Naive thymus-derived CD4-positive, alpha-beta T cell (primary cell): ENCODE measurements at regions not wholly inside any gene's neighbourhood (a gene's known extent, or its start where the extent isn't known, plus 50 kb on each side); places are given as distances from the start of the nearest gene placed in this dataset.

Experiments
- ATAC-seq: fragments of 150-1000 bp; cut with Tn5 transposase; 2 replicates; pipeline ENCODE4 v1.10.0; 2021; ENCODE audit warnings: mild to moderate bottlenecking, moderate library complexity
- CTCF ChIA-PET: fragments of 350-600 bp; sonication (Branson Sonifier 250); formaldehyde crosslinking; loops from one replicate; lab custom pipeline; 2021; ENCODE audit warnings: antibody characterized with exemption; lab: Charles Lee
- POLR2A ChIA-PET: fragments of 350-600 bp; sonication (Branson Sonifier 250); formaldehyde crosslinking; loops from one replicate; lab custom pipeline; 2021; ENCODE audit warnings: antibody characterized with exemption, inconsistent platforms; lab: Charles Lee
- DNase-seq, 9 donors: peaks; one replicate each; pipeline versions ENCODE4 v3.0.0 to v3.0.0-alpha.2; 2020 to 2022; ENCODE audit warnings: mixed read lengths in 1 of 9
- H3K27ac ChIP-seq: one replicate; pipeline ENCODE4 v1.7.0; 2013; ENCODE audit warnings: mild to moderate bottlenecking, low read depth, low read length, moderate library complexity
- H3K27me3 ChIP-seq, 2 donors: one replicate each; pipeline ENCODE4 v1.7.0; 2013; ENCODE audit warnings: low read length in 2 of 2, mild to moderate bottlenecking in 2 of 2, moderate library complexity in 2 of 2; ENCODE audit not compliant: control insufficient read depth in 2 of 2, insufficient read depth in 2 of 2
- H3K36me3 ChIP-seq, 3 experiments: 1 replicate in 2 of 3; 2 replicates in 1 of 3; pipeline ENCODE4 v1.7.0; 2013; ENCODE audit warnings: low read length in 3 of 3, mild to moderate bottlenecking in 3 of 3, moderate library complexity in 1 of 3; ENCODE audit not compliant: insufficient read depth in 3 of 3, control insufficient read depth in 2 of 3
- H3K4me1 ChIP-seq, 2 donors: one replicate each; pipeline ENCODE4 v1.7.0; 2013; ENCODE audit warnings: low read length in 2 of 2, mild to moderate bottlenecking in 2 of 2, moderate library complexity in 1 of 2; ENCODE audit not compliant: control insufficient read depth in 2 of 2, insufficient read depth in 2 of 2
- H3K4me3 ChIP-seq: 2 replicates; pipeline ENCODE4 v1.7.0; 2013; ENCODE audit warnings: mild to moderate bottlenecking, low read length
- H3K9me3 ChIP-seq, 3 experiments: 1 replicate in 2 of 3; 2 replicates in 1 of 3; pipeline ENCODE4 v1.7.0; 2013; ENCODE audit warnings: low read length in 3 of 3; ENCODE audit not compliant: control insufficient read depth in 2 of 3
- H3K27ac Mint-ChIP-seq, 9 donors: one replicate each; pipeline ENCODE4 v1.8.0; 2020 to 2022; ENCODE audit warnings: mixed read lengths in 9 of 9, mild to moderate bottlenecking in 8 of 9, moderate library complexity in 5 of 9, inconsistent platforms in 2 of 9
- H3K27me3 Mint-ChIP-seq, 5 donors: one replicate each; pipeline ENCODE4 v1.8.0; 2021 to 2022; ENCODE audit warnings: mixed read lengths in 5 of 5, mild to moderate bottlenecking in 1 of 5
- H3K36me3 Mint-ChIP-seq, 5 donors: one replicate each; pipeline ENCODE4 v1.8.0; 2020 to 2022; ENCODE audit warnings: mixed read lengths in 5 of 5, mild to moderate bottlenecking in 3 of 5, inconsistent platforms in 1 of 5
- H3K4me1 Mint-ChIP-seq, 7 donors: one replicate each; pipeline ENCODE4 v1.8.0; 2020 to 2022; ENCODE audit warnings: mixed read lengths in 7 of 7, mild to moderate bottlenecking in 3 of 7, inconsistent platforms in 1 of 7
- H3K4me3 Mint-ChIP-seq, 10 donors: one replicate each; pipeline ENCODE4 v1.8.0; 2020 to 2022; ENCODE audit warnings: mild to moderate bottlenecking in 10 of 10, mixed read lengths in 10 of 10, moderate library complexity in 6 of 10, inconsistent platforms in 2 of 10
- H3K9me3 Mint-ChIP-seq, 11 donors: one replicate each; pipeline ENCODE4 v1.8.0; 2020 to 2022; ENCODE audit warnings: mixed read lengths in 11 of 11, mild to moderate bottlenecking in 4 of 11, inconsistent platforms in 1 of 11, moderate library complexity in 1 of 11
- intact Hi-C, 2 donors: fragments of 100-400 bp; cut with micrococcal nuclease; formaldehyde crosslinking; loops; one replicate each; pipeline ENCODE4 v1.15.1; 2023

- H3K36me3 ChIP-seq: no peaks in the 10 kb centered on the region
- H3K9me3 ChIP-seq: no peaks in the 10 kb centered on the region
- H3K27me3 Mint-ChIP-seq: peaks cover 55 to 78% (median 65%) of the 10 kb centered on the region in 5 donors
- H3K4me1 ChIP-seq: no peaks in the 10 kb centered on the region
- no peak overlapping the region for H3K27ac Mint-ChIP-seq
- peaks cover 0 to 2% (median 0%) of the 10 kb centered on the region in 7 donors for H3K4me1 Mint-ChIP-seq
- ChIA-PET CTCF (no interaction called here), POLR2A (no interaction called here)
- ATAC-seq (no peak), DNase-seq (no peak)
- intact Hi-C loops: no loop called here
- H3K4me3 ChIP-seq: no peak overlapping the region
- H3K27me3 ChIP-seq: no peaks in the 10 kb centered on the region
- H3K27ac ChIP-seq: no peak overlapping the region
- no peaks in the 10 kb centered on the region for H3K36me3 Mint-ChIP-seq
- no peaks in the 10 kb centered on the region for H3K9me3 Mint-ChIP-seq
- H3K4me3 Mint-ChIP-seq: no peak overlapping the region
Measured at GRCh38 chr10:118246332-118247295, 95.5 kb downstream of the FAM204A start.

GRCh38 chr10:118243907-118244306 lies 98.2 kb downstream of the FAM204A start:
- Histone ChIP-seq H3K36me3 (no peaks in the 10 kb centered on the region), H3K4me1 (no peaks in the 10 kb centered on the region), H3K27ac (no peak overlapping the region), H3K4me3 (no peak overlapping the region), H3K27me3 (no peaks in the 10 kb centered on the region), H3K9me3 (no peaks in the 10 kb centered on the region)
- no peaks in the 10 kb centered on the region for H3K36me3 Mint-ChIP-seq
- peaks cover 52 to 77% (median 57%) of the 10 kb centered on the region in 5 donors for H3K27me3 Mint-ChIP-seq
- DNase-seq (no peak), ATAC-seq (no peak)
- ChIA-PET CTCF (interaction anchor here (5.8 kb wide), 1 partner anchor 746 kb away, joined by 61 read pairs; no protein-coding TSS in a partner anchor), POLR2A (no interaction called here)
- peaks cover 0 to 2% (median 0%) of the 10 kb centered on the region in 11 donors for H3K9me3 Mint-ChIP-seq
- H3K4me3 Mint-ChIP-seq: no peak overlapping the region
- peaks cover 0 to 6% (median 0%) of the 10 kb centered on the region in 7 donors for H3K4me1 Mint-ChIP-seq
- no peak overlapping the region for H3K27ac Mint-ChIP-seq
- intact Hi-C loops: loop anchor here in 1 of 2 donors (5.0 kb wide), 1 partner anchor 1027 kb away; no protein-coding TSS in a partner anchor

- Histone ChIP-seq H3K27ac (no peak overlapping the region), H3K27me3 (no peaks in the 10 kb centered on the region), H3K4me3 (no peak overlapping the region), H3K4me1 (no peaks in the 10 kb centered on the region), H3K9me3 (no peaks in the 10 kb centered on the region), H3K36me3 (no peaks in the 10 kb centered on the region)
- H3K27ac Mint-ChIP-seq: no peak overlapping the region
- POLR2A ChIA-PET: no interaction called here
- H3K4me1 Mint-ChIP-seq: peaks cover 0 to 6% (median 0%) of the 10 kb centered on the region in 7 donors
- CTCF ChIA-PET: interaction anchor here (0.6 to 5.8 kb wide), 4 partner anchors 694 to 1024 kb away, joined by 3 to 61 read pairs (median 5); no protein-coding TSS in a partner anchor
- H3K4me3 Mint-ChIP-seq: no peak overlapping the region
- H3K9me3 Mint-ChIP-seq: peaks cover 0 to 3% (median 0%) of the 10 kb centered on the region in 11 donors
- peak; percentile 45 for ATAC-seq
- peaks cover 38 to 67% (median 52%) of the 10 kb centered on the region in 5 donors for H3K27me3 Mint-ChIP-seq
- peak; percentile 16 to 63 (median 43) for DNase-seq
- intact Hi-C loops: loop anchor here (1.0 to 5.0 kb wide), 6 partner anchors 380 to 1025 kb away; no protein-coding TSS in a partner anchor
- no peaks in the 10 kb centered on the region for H3K36me3 Mint-ChIP-seq
Measured at GRCh38 chr10:118241229-118242137, 100.6 kb downstream of the FAM204A start.

- no peak for DNase-seq
- intact Hi-C loops: no loop called here
- Mint-ChIP-seq H3K36me3 (no peaks in the 10 kb centered on the region), H3K27me3 (peaks cover 25 to 52% (median 38%) of the 10 kb centered on the region in 5 donors), H3K4me3 (no peak overlapping the region), H3K4me1 (peaks cover 0 to 6% (median 0%) of the 10 kb centered on the region in 7 donors), H3K27ac (no peak overlapping the region), H3K9me3 (peaks cover 0 to 3% (median 0%) of the 10 kb centered on the region in 11 donors)
- H3K27me3 ChIP-seq: no peaks in the 10 kb centered on the region
- no peak overlapping the region for H3K4me3 ChIP-seq
- ATAC-seq: no peak
- H3K27ac ChIP-seq: no peak overlapping the region
- H3K4me1 ChIP-seq: no peaks in the 10 kb centered on the region
- no peaks in the 10 kb centered on the region for H3K36me3 ChIP-seq
- ChIA-PET CTCF (no interaction called here), POLR2A (no interaction called here)
- no peaks in the 10 kb centered on the region for H3K9me3 ChIP-seq
Measured at GRCh38 chr10:118239236-118239630, 102.9 kb downstream of the FAM204A start.

GRCh38 chr10:118238573-118239235 lies 103.4 kb downstream of the FAM204A start:
- Mint-ChIP-seq H3K27ac (no peak overlapping the region), H3K36me3 (no peaks in the 10 kb centered on the region), H3K9me3 (peaks cover 0 to 3% (median 0%) of the 10 kb centered on the region in 11 donors), H3K4me3 (no peak overlapping the region), H3K27me3 (peaks cover 20 to 46% (median 37%) of the 10 kb centered on the region in 5 donors), H3K4me1 (peaks cover 0 to 6% (median 0%) of the 10 kb centered on the region in 7 donors)
- H3K27ac ChIP-seq: no peak overlapping the region
- H3K27me3 ChIP-seq: no peaks in the 10 kb centered on the region
- ChIA-PET CTCF (interaction anchor here (0.7 to 1.2 kb wide), 2 partner anchors 742 to 744 kb away, joined by 3 to 7 read pairs; no protein-coding TSS in a partner anchor), POLR2A (no interaction called here)
- H3K9me3 ChIP-seq: no peaks in the 10 kb centered on the region
- no peaks in the 10 kb centered on the region for H3K4me1 ChIP-seq
- no peak overlapping the region for H3K4me3 ChIP-seq
- ATAC-seq (no peak), DNase-seq (no peak)
- intact Hi-C loops: no loop called here
- H3K36me3 ChIP-seq: no peaks in the 10 kb centered on the region

GRCh38 chr10:118237930-118238329 lies 104.2 kb downstream of the FAM204A start:
- Histone ChIP-seq H3K4me1 (no peaks in the 10 kb centered on the region), H3K9me3 (no peaks in the 10 kb centered on the region), H3K27ac (no peak overlapping the region), H3K27me3 (no peaks in the 10 kb centered on the region), H3K4me3 (no peak overlapping the region), H3K36me3 (no peaks in the 10 kb centered on the region)
- POLR2A ChIA-PET: no interaction called here
- Mint-ChIP-seq H3K36me3 (no peaks in the 10 kb centered on the region), H3K4me1 (peaks cover 0 to 6% (median 0%) of the 10 kb centered on the region in 7 donors), H3K4me3 (no peak overlapping the region), H3K27ac (peak overlapping the region in 2 of 9 donors; percentile 7 to 33), H3K27me3 (peaks cover 23 to 47% (median 45%) of the 10 kb centered on the region in 5 donors), H3K9me3 (peaks cover 0 to 5% (median 0%) of the 10 kb centered on the region in 11 donors)
- intact Hi-C loops: no loop called here
- CTCF ChIA-PET: interaction anchor here (1.2 kb wide), 1 partner anchor 741 kb away, joined by 7 read pairs; no protein-coding TSS in a partner anchor
- no peak for ATAC-seq
- DNase-seq: no peak
